ENCODE measurements at regions not wholly inside any gene's neighbourhood (a gene's known extent, or its start where the extent isn't known, plus 50 kb on each side); places are given as distances from the start of the nearest gene placed in this dataset.

DNA sequence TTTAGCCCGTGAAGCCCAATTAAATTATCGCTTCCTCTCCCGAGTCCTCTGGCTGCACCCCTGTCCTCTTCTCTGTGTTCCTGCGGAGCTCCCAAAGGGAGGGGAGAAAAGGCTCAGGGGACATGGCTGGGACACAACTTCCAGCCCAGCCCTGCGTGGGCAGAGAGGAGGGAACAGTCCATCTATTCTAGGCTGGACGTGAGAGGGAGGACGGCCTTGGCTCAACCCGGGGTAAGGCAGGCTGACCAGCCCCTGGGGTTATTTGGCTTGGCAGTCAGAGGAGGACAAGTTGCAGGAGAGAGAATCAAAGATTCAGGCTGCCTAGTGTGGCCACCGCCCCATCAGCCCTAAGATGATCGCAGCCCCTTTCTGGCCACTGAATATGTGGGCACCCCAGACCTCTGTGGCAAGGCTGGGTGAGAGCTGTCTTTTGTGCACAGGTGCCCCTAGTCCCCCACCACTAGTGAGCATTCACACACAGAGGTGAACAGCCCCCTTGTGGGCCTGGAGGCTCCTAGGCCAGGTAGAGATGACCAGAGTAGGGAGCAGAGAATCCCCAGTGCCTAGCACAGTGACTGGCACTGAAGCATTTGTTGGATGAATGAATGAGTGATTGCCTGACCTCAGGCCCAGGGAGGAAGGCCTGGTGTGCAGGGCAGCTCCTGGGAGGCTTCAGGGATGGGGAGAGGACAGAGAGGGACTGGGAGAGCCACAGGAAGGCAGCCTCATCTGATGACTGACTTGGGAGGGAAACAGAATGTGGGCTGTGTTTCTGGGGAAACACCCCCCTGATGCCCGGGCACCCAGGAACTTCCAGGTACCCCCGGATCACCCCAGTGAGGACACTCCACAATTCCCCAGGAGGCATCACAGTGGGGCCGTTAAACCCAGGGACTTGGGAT lies 133.9 kb downstream of the C9orf50 start:
- DNase-seq: no peak

DNA sequence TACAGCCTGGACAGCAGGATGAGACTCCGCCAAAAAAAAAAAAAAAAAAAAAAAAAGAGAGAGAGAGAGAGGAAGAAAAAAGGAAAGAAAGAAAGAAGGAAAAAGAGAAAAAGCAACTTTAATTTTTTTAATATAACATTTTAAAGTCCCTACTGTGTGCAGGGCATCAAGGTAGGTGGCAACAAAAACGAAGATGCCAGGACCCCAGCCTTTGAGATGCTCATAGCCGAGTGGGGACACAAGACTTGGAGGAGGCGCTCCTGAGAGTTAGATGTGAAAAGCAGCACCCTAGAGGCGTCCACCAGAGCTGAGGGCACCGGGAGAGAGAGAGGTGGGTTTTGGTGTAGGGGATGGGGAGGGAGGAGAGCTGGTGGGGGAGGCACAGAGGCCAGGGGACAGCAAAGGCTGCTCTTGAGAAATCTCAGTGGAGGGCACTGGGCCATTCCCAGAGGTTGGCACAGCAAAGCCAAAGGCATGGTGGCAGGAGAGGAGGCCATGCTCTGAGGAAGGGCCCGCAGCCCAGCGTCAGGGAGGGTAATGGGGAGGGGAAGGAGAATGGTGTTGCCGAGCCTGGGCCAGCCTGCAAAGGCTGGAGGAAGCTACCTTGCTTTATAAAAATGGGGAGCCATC lies 135.6 kb downstream of the C9orf50 start:
- DNase-seq: no peak

GRCh38 chr9:129484352-129485000 lies 136.4 kb downstream of the C9orf50 start:
- no peak for DNase-seq

DNA sequence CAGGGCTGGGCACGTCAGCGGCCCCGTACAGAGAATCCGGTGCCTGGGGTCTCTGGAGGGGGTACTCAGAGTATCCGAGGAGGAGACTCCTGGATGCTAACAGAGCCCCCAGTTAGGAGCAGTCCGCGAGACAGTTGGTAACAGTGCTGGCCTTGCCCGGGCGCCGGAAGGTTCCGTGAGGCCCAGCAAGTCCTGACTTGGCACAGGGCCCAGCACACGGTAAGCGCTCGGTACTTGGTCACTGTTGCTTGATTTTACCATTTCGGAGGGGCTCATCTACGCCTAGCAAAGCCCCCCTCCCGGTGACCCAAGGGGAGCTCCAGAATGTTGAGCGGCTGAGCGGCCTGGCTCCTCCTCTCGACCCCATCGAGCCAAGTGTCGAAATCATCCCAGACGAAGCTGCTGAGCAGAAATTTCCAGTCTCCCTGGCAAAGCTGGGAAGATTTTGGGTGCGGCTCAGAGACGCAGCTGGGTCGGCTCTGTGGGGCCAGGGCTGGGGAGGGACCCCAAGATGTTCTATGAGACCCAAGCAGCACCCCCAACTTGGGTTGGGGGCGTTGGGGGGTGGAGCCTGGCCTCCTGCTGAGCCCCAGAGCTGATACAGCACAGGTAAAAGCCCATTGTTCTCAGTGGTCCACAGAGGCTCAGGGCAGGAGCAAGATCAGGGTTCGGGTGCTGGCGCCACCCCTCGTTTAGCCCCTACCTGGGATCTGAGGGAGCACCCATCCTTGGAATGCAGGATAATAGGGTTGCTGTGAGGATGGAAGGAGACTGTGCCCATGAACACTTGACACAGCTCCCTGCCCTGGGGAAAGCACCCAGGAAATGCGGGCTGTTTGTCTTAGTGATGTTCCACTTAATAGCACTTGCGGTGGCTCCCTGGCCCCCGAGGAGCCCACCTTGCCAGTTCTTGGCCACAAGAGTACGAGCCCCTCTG lies 137.2 kb downstream of the C9orf50 start:
- DNase-seq: peak; percentile 42 to 58

DNA sequence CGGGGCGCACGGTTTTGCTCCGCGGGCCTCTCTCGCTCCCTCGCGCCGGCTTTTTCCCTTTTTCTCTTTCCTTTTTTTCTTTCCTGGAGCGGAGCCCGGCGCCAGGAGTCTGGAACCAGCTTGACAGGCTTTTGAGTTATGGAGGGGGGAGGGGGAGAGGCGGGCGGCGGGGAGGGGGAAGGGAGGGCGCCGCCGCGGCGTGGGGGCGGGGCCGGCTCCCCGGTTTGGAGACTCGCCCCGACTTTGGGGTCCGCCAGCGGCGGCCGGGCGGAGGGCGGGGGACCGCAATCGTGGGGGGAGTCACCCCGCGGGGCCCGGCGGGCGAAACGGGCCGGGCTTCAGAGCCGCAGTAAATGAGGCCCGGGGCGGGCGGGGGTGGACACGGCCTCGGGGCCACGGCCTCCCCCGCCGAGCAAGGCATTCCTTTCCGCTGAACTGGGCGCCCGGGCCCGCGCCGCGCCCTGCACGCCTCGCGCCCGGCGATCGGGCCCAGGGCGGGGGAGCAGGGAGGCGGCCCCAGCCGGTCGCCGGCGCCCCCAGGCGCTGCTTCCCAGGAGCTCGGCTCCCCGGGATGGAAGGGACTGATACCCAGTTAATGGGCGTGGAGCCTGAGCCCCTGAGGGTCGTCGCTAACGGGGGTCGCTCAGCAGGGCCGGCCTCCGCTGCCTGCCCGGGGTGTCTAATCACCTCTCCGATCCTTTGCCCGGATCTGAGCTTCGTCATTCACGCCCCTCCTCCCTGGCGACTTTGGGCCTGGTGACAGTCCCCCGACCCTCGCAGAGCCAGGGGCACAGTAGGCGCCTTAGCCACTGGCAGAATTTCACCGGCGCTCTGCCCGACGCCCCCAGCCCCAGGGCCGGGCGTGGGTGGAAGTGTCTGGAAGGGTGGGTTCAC lies 138.1 kb downstream of the C9orf50 start:
- peak in 1 of 2 donors; percentile 57 for DNase-seq

GRCh38 chr9:129481810-129482511 lies 138.9 kb downstream of the C9orf50 start:
- DNase-seq: no peak

- DNase-seq: no peak
Measured at GRCh38 chr9:129481424-129481809, 139.5 kb downstream of the C9orf50 start.

- DNase-seq: no peak
Measured at GRCh38 chr9:129480745-129481144, 140.2 kb downstream of the C9orf50 start.

DNA sequence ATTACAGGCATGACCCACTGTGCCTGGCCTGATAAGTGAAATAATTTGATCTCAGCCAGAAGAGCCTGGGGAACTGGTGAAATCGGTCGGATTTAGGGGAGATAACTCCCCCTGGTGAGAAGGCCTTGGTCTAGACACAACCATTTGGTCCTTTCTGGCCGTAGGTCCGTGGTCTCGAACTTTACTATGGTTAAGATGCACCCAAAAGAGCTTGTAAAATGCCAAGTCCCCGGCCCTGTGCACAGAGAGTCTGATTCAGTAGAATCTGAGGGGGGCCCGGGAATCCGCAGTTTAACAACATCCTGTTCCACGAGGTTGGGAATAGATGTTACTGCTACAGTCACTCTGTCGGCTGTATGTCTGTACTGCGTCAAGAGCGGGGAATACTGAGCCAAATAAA lies 140.7 kb downstream of the C9orf50 start:
- DNase-seq: no peak

GRCh38 chr9:129479631-129480011 lies 141.3 kb downstream of the C9orf50 start:
- no peak for DNase-seq

DNA sequence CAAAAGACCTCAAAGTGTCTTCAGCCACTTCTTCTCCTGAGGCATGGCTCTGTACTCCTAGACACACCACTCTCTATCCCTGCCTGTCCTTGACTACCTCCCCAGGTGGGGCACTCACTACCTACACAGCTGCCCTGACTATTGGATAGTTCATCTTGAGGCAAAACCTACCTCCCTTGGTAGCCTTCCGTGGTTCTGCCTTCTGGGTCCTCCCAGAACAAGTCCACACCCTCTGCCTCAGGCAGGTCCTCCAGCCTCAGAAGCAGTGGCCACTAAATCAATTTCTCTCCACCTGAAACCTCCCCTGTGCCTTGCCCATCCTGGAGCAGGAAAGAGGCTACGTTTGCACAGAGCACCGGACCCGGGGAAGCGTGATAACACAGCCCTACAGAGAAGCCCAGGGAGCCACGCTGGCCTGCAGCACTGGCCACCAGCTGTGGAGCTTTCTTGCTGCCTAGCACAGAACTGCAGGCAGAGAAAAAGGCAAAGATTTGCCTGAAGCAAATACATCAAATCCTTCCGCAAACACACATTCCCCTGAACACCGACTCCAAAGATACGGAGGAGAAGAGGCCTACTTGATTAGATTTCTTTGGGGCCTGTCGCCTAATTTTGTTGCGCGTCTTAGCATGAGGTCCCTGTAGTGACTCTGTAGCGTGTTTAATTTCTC lies 141.8 kb downstream of the C9orf50 start:
- no peak for DNase-seq

GRCh38 chr9:129478461-129478860 lies 142.4 kb downstream of the C9orf50 start:
- no peak for DNase-seq

- no peak for DNase-seq
Measured at GRCh38 chr9:129476821-129477611, 143.9 kb downstream of the C9orf50 start.

DNA sequence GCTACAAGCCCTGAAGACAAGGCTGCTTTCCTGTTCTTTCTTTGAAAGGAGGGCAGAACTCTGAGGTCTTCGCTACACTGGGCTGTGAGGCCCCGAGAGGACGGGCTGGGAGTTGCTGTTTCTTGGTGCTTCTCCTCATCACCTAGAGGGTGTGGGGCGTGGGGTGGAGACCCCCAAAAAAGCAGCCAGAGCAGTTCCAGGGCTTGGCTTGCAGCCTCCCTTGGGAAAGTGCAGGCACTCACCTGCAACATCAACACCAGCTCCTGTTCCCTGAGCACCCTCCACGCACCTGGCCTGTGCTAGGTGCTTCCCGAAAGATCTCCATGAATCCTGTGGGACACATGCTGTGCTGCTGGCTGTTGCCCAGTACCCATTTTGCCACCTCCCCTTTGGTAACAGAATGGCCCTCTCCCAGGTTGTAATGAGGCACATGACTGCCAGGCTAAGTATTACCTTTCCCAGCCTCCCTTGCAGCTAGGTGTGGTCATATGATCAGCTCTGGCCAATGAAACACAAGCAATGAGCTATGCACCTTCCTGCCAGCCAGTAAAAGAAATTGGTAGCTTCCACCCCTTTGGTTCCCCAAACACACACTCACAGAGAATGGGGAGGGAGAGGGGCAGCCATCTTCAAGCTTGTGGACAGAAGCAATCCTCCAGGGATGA lies 146.0 kb downstream of the C9orf50 start:
- no peak for DNase-seq

DNA sequence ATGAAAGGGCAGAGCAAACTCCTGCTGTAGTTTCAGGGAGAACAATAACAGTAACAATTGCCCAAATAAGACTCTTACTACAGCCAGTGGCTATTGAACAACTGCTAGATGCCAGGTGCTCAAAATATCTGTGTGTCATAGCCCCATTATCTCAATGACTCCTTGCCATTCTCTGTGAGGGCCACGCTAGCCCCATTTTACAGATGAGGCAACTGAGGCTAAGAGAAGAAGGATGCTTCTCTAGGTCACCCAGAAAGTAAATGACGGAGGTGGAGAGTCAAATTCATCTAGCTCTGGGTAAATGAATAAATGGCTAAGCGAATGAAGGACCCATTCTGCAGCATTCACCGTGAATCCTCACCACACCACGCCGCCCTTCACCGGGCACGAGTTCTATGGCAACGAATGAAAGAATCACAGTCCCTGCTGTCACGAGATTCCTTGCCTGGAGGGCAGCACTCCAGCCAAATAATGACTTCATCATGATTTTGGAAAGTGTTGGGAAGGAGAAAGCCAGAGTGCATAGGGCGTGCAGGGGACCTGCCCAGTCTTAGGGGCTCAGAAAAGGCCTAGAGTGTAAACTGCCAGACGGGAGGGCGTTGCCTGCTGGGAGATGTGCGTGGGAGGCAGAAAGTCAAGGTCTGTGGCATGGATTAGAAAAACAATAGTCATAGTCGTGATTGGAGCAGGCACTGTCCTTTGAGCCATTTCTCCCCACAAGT lies 147.2 kb downstream of the C9orf50 start:
- DNase-seq: no peak

DNA sequence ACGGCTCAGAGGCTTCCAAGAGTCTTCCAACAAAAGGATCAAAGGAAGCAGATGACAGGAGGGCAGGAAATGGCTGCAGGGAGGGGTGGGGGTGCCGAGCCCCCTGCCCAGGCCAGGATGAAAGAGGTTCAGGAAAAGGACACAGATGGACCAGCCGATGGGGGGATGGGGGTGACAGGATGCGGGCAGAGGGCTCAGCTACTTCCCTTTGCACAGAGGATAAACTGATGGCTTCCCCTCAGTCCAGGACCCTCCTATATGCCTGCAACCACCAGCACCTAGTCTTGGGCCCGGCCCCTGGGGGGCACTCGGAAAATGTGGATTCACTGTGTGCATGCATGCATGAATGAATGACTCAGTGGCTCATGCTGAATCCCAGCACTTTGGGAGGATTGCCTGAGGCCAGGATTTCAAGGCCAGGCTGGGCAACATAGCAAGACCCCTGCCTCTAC lies 148.2 kb downstream of the C9orf50 start:
- DNase-seq: no peak

DNA sequence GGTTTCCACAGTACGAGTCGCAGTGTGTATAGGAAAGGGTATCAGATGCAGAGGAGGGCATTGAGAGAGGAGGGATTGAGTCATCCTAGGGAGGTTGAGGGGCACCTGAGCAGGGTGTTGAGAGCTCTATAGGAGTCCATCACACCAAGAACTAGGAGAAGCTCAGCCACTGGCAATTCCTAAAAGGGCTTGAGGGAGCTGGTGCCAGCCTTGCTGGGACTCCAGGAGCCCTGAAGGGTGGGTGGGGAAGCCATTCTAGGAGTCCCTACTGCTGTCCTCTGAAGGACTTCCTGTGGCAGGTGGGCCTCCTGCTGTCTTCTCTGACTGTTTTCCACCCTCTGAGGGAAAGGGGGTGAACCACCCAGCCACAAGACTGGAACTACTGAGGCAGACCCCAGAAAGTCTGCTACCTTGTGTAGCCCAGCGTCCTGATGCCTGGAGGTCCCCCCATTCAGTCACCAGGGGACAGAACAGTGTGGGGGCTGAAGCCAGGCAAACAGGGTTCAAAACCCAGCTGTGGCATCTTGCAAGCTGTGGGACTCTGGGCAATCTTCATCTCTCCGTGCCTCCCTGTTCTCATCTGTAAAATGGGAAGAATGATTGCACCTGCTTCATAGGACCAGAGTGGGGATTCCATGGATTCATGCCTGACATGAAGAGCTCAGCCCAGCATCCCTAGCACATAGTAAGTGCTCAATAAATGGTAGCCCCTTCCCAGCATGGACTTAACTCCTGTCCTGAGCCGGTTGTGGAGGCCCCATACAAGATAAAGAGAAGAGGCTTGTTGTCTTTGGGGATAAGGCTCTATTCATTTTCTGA lies 149.5 kb downstream of the C9orf50 start:
- DNase-seq: no peak

Measured in hippocampal formation (tissue), 2 donors.